IMR-90 (cell line): ENCODE measurements at regions not wholly inside any gene's neighbourhood (a gene's known extent, or its start where the extent isn't known, plus 50 kb on each side); places are given as distances from the start of the nearest gene placed in this dataset.

ENCODE experiments used
- ATAC-seq: fragments of 200-7000 bp; cut with Tn5 transposase; 2 replicates; pipeline ENCODE4 v1.9.1; 2020; ENCODE audit warnings: low read depth, mild to moderate bottlenecking, moderate library complexity
- BruUV-seq: library from RNA; stranded (reverse); fragments of 400-500 nt; replicated peaks from 2 replicates; lab custom pipeline; 2021; lab: Mats Ljungman, UMichigan
- CTCF ChIA-PET: fragments of 300-600 bp; formaldehyde crosslinking; extraction: SDS; loops from one replicate; lab custom pipeline; 2021; ENCODE audit warnings: antibody characterized with exemption; lab: Yijun Ruan, JAX
- POLR2A ChIA-PET: fragments of 300-600 bp; sonication (Branson Sonifier 250); formaldehyde crosslinking; loops from one replicate; lab custom pipeline; 2022; ENCODE audit warnings: antibody characterized with exemption; ENCODE audit not compliant: unreplicated experiment; lab: Charles Lee
- DNase-seq: peaks from one replicate; pipeline ENCODE4 v3.0.0; 2013
- H2AFZ ChIP-seq: replicated peaks from 2 replicates; pipeline ENCODE3; 2013; ENCODE audit warnings: low read length, mild to moderate bottlenecking; ENCODE audit not compliant: poor library complexity
- H2AK5ac ChIP-seq: 2 replicates; pipeline ENCODE4 v1.6.1; 2013; ENCODE audit warnings: low read depth, low read length, inconsistent platforms
- H2AK9ac ChIP-seq: replicated peaks from 2 replicates; pipeline ENCODE3; 2013; ENCODE audit warnings: mild to moderate bottlenecking, low read depth, low read length, moderate library complexity; ENCODE audit not compliant: poor library complexity
- H2BK120ac ChIP-seq: 2 replicates; pipeline ENCODE4 v1.6.1; 2013; ENCODE audit warnings: low read depth, low read length, inconsistent platforms
- H2BK15ac ChIP-seq: 3 replicates; pipeline ENCODE4 v1.6.1; 2013; ENCODE audit warnings: low read depth, low read length, inconsistent platforms
- H2BK20ac ChIP-seq: 2 replicates; pipeline ENCODE4 v1.6.1; 2013; ENCODE audit warnings: low read depth, mild to moderate bottlenecking, inconsistent platforms, low read length, moderate library complexity
- H2BK5ac ChIP-seq: 2 replicates; pipeline ENCODE4 v1.6.1; 2013; ENCODE audit warnings: mild to moderate bottlenecking, low read depth, low read length, inconsistent platforms; ENCODE audit not compliant: poor library complexity, severe bottlenecking
- H3K14ac ChIP-seq: replicated peaks from 2 replicates; pipeline ENCODE4 v1.6.1; 2013; ENCODE audit warnings: low read depth, low read length, inconsistent platforms
- H3K18ac ChIP-seq: 2 replicates; pipeline ENCODE4 v1.6.1; 2013; ENCODE audit warnings: low read depth, low read length, control low read depth
- H3K23ac ChIP-seq: 2 replicates; pipeline ENCODE4 v1.6.1; 2013; ENCODE audit warnings: low read depth, low read length, inconsistent platforms
- H3K27ac ChIP-seq: 2 replicates; pipeline ENCODE4 v1.5.1; 2013; ENCODE audit warnings: mild to moderate bottlenecking, control low read depth, low read length; ENCODE audit not compliant: insufficient read depth
- H3K27me3 ChIP-seq: 2 replicates; pipeline ENCODE4 v1.6.1; 2013; ENCODE audit warnings: low read length; ENCODE audit not compliant: control insufficient read depth, insufficient read depth
- H3K36me3 ChIP-seq: 2 replicates; pipeline ENCODE4 v1.6.1; 2013; ENCODE audit warnings: low read length, mixed read lengths; ENCODE audit not compliant: control insufficient read depth, insufficient read depth
- H3K4ac ChIP-seq: 2 replicates; pipeline ENCODE4 v1.6.1; 2013; ENCODE audit warnings: low read depth, low read length, inconsistent platforms
- H3K4me1 ChIP-seq: 2 replicates; pipeline ENCODE4 v1.6.1; 2013; ENCODE audit warnings: low read length, mixed read lengths; ENCODE audit not compliant: control insufficient read depth, insufficient read depth
- H3K4me2 ChIP-seq: 2 replicates; pipeline ENCODE4 v1.6.1; 2013; ENCODE audit warnings: low read depth, mild to moderate bottlenecking, control low read depth, low read length, moderate library complexity
- H3K4me3 ChIP-seq: 2 replicates; pipeline ENCODE4 v1.5.1; 2013; ENCODE audit warnings: low read depth, mild to moderate bottlenecking, control low read depth, low read length, moderate library complexity; ENCODE audit not compliant: insufficient read depth
- H3K56ac ChIP-seq: 2 replicates; pipeline ENCODE4 v1.6.1; 2013; ENCODE audit warnings: low read length, inconsistent platforms; ENCODE audit not compliant: insufficient read depth; ENCODE audit errors: extremely low read depth
- H3K79me1 ChIP-seq, 2 experiments: 2 replicates each; pipeline ENCODE4 v1.6.1; 2013; ENCODE audit warnings: low read length in 2 of 2, inconsistent platforms in 1 of 2, low read depth in 1 of 2
- H3K9ac ChIP-seq: 2 replicates; pipeline ENCODE4 v1.6.1; 2013; ENCODE audit warnings: low read depth, low read length, control low read depth
- H3K9me1 ChIP-seq: 2 replicates; pipeline ENCODE4 v1.6.1; 2013; ENCODE audit warnings: low read length, inconsistent platforms; ENCODE audit not compliant: insufficient read depth
- H3K9me3 ChIP-seq: 2 replicates; pipeline ENCODE4 v1.6.1; 2013; ENCODE audit warnings: low read length; ENCODE audit not compliant: control insufficient read depth, insufficient read depth
- H4K20me1 ChIP-seq: 2 replicates; pipeline ENCODE4 v1.6.1; 2013; ENCODE audit warnings: low read length, inconsistent platforms; ENCODE audit not compliant: insufficient read depth
- H4K5ac ChIP-seq: 2 replicates; pipeline ENCODE4 v1.6.1; 2013; ENCODE audit warnings: mild to moderate bottlenecking, low read depth, low read length, control low read depth
- H4K8ac ChIP-seq, 2 experiments: 2 replicates each; pipeline ENCODE4 v1.6.1; 2013; ENCODE audit warnings: low read depth in 2 of 2, low read length in 2 of 2, control low read depth in 1 of 2, inconsistent platforms in 1 of 2
- H4K91ac ChIP-seq: 2 replicates; pipeline ENCODE4 v1.6.1; 2013; ENCODE audit warnings: low read depth, low read length, inconsistent platforms; ENCODE audit not compliant: insufficient read depth
- BHLHE40 ChIP-seq: fragments of 150-350 bp; IDR thresholded peaks from 2 replicates; pipeline ENCODE4 v1.6.1; 2016; ENCODE audit warnings: mild to moderate bottlenecking, low read depth, low read length
- CEBPB ChIP-seq: IDR thresholded peaks from 2 replicates; pipeline ENCODE4 v1.6.1; 2012; ENCODE audit warnings: low read depth, low read length, improper control_type of control experiment
- CHD1 ChIP-seq: IDR thresholded peaks from 2 replicates; pipeline ENCODE4 v1.6.1; 2012; ENCODE audit warnings: low read depth, low read length, improper control_type of control experiment
- CTCF ChIP-seq: conservative IDR thresholded peaks from 2 replicates; pipeline ENCODE4 v1.5.1; 2012; ENCODE audit warnings: mild to moderate bottlenecking, low read depth, low read length, improper control_type of control experiment
- ELK1 ChIP-seq: fragments of 150-350 bp; IDR thresholded peaks from 2 replicates; pipeline ENCODE4 v1.6.1; 2016; ENCODE audit warnings: low read depth, mild to moderate bottlenecking, low read length, moderate library complexity, borderline replicate concordance
- FOS ChIP-seq: fragments of 150-350 bp; IDR thresholded peaks from 2 replicates; pipeline ENCODE4 v1.6.1; 2016; ENCODE audit warnings: low read depth, low read length
- MAFK ChIP-seq: IDR thresholded peaks from 2 replicates; pipeline ENCODE4 v1.6.1; 2012; ENCODE audit warnings: low read depth, low read length, improper control_type of control experiment
- MAZ ChIP-seq: IDR thresholded peaks from 2 replicates; pipeline ENCODE4 v1.6.1; 2012; ENCODE audit warnings: low read depth, mild to moderate bottlenecking, low read length, improper control_type of control experiment, moderate library complexity, borderline replicate concordance
- MXI1 ChIP-seq: IDR thresholded peaks from 2 replicates; pipeline ENCODE4 v1.6.1; 2012; ENCODE audit warnings: low read depth, mild to moderate bottlenecking, low read length, moderate library complexity, borderline replicate concordance
- NFE2L2 ChIP-seq: fragments of 150-350 bp; IDR thresholded peaks from 2 replicates; pipeline ENCODE4 v1.6.1; 2016; ENCODE audit warnings: low read depth, mild to moderate bottlenecking, low read length
- POLR2A ChIP-seq: IDR thresholded peaks from 2 replicates; pipeline ENCODE4 v1.6.1; 2012; ENCODE audit warnings: mild to moderate bottlenecking, low read depth, low read length
- RAD21 ChIP-seq: IDR thresholded peaks from 2 replicates; pipeline ENCODE4 v1.6.1; 2012; ENCODE audit warnings: low read length, improper control_type of control experiment
- RCOR1 ChIP-seq: IDR thresholded peaks from 2 replicates; pipeline ENCODE4 v1.6.1; 2012; ENCODE audit warnings: mild to moderate bottlenecking, low read length, improper control_type of control experiment; ENCODE audit not compliant: insufficient replicate concordance
- RFX5 ChIP-seq: IDR thresholded peaks from 2 replicates; pipeline ENCODE4 v1.8.0; 2012; ENCODE audit warnings: low read depth, mild to moderate bottlenecking, low read length, moderate library complexity
- SMC3 ChIP-seq: fragments of 150-350 bp; IDR thresholded peaks from 2 replicates; pipeline ENCODE4 v1.6.1; 2016; ENCODE audit warnings: low read depth, mild to moderate bottlenecking, antibody characterized with exemption, low read length, moderate library complexity
- USF2 ChIP-seq: fragments of 150-350 bp; IDR thresholded peaks from 2 replicates; pipeline ENCODE4 v1.6.1; 2017; ENCODE audit warnings: mild to moderate bottlenecking, antibody characterized with exemption, low read length, low read depth
- WGBS, 2 experiments: methylation state at CpG; one replicate each; pipeline versions ENCODE4 v1.1.5 to v1.1.7; 2013; ENCODE audit warnings: missing lambda C conversion rate in 2 of 2; ENCODE audit not compliant: insufficient read length in 1 of 2; ENCODE audit errors: extremely low coverage in 2 of 2; 5-methylcytosine and 5-hydroxymethylcytosine counted together
- dilution Hi-C: fragments of 300-500 bp; cut with HindIII; formaldehyde crosslinking; loops from one replicate; pipeline ENCODE4 v1.14.3; 2018; ENCODE audit warnings: low sequenced_read_pairs; ENCODE audit not compliant: unreplicated experiment
- in situ Hi-C: fragments of 300-500 bp; cut with MboI; formaldehyde crosslinking; loops from 3 replicates; pipeline ENCODE4 v1.14.3; 2019; ENCODE audit warnings: low sequenced_read_pairs, inconsistent platforms, mixed read lengths
- intact Hi-C: fragments of 100-400 bp; cut with micrococcal nuclease; formaldehyde crosslinking; loops from 2 replicates; pipeline ENCODE4 v1.10.0; 2022

GRCh38 chr9:126165755-126166154 lies 160.9 kb upstream of the MVB12B start:
- H3K14ac ChIP-seq: no peak overlapping the region
- H2BK5ac ChIP-seq: no peak overlapping the region
- H3K9me3 ChIP-seq: no peaks in the 10 kb centered on the region
- intact Hi-C loops: no loop called here
- ChIA-PET POLR2A (no interaction called here), CTCF (no interaction called here)
- no peak overlapping the region for H3K27ac ChIP-seq
- no peaks in the 10 kb centered on the region for H3K9me1 ChIP-seq
- no peak overlapping the region for H2BK120ac ChIP-seq
- H4K91ac ChIP-seq: no peak overlapping the region
- H3K18ac ChIP-seq: no peak overlapping the region
- H4K8ac ChIP-seq: no peak overlapping the region
- ATAC-seq: no peak
- TF ChIP-seq RCOR1: no peak
- no peak for TF ChIP-seq SMC3
- no peak for TF ChIP-seq CHD1
- TF ChIP-seq BHLHE40: no peak
- no peak for TF ChIP-seq RFX5
- no peak for TF ChIP-seq CTCF
- no peak for TF ChIP-seq POLR2A
- no peak for TF ChIP-seq MAZ
- TF ChIP-seq FOS: no peak
- TF ChIP-seq USF2: no peak
- TF ChIP-seq RAD21: no peak
- no peak for TF ChIP-seq ELK1
- no peak for TF ChIP-seq MXI1
- no peak for TF ChIP-seq CEBPB
- no peak for TF ChIP-seq MAFK
- no peak for TF ChIP-seq NFE2L2
- H3K4me2 ChIP-seq: no peak overlapping the region
- no peaks in the 10 kb centered on the region for H3K79me1 ChIP-seq
- no peaks in the 10 kb centered on the region for H3K4me1 ChIP-seq
- no peak overlapping the region for H2AFZ ChIP-seq
- no peaks in the 10 kb centered on the region for H4K20me1 ChIP-seq
- no peak overlapping the region for H2BK15ac ChIP-seq
- H4K5ac ChIP-seq: no peak overlapping the region
- H2BK20ac ChIP-seq: no peak overlapping the region
- no peak overlapping the region for H2AK5ac ChIP-seq
- no peak overlapping the region for H2AK9ac ChIP-seq
- no peak overlapping the region for H3K4me3 ChIP-seq
- dilution Hi-C loops: no loop called here
- no peak for DNase-seq
- H3K36me3 ChIP-seq: no peaks in the 10 kb centered on the region
- peaks cover 19% of the 10 kb centered on the region for H3K27me3 ChIP-seq
- in situ Hi-C loops: no loop called here
- H3K4ac ChIP-seq: no peak overlapping the region
- no peak overlapping the region for H3K9ac ChIP-seq
- H3K56ac ChIP-seq: no peak overlapping the region
- no TSS peak for BruUV-seq
- WGBS, 2 experiments: 40% methylated on average over 1 of the region's 8 CpGs; no CpG with 5 or more reads in 1 of the 2 experiments
- no peak overlapping the region for H3K23ac ChIP-seq
